Epithelial cell of esophagus (primary cell): ENCODE measurements at regions not wholly inside any gene's neighbourhood (a gene's known extent, or its start where the extent isn't known, plus 50 kb on each side); places are given as distances from the start of the nearest gene placed in this dataset.

Experiments
- DNase-seq: peaks from one replicate; pipeline ENCODE4 v3.0.0; 2010; ENCODE audit warnings: low read depth
- H3K4me3 ChIP-seq: 2 replicates; pipeline ENCODE4 v1.5.1; 2011; ENCODE audit warnings: mild to moderate bottlenecking, low read length, control low read depth
- TF ChIP-seq, protein P1 (sequence below): IDR thresholded peaks from 2 replicates; pipeline ENCODE4 v1.5.1; 2011; ENCODE audit warnings: low read depth, mild to moderate bottlenecking, low read length, control low read depth, inconsistent platforms; ENCODE audit not compliant: insufficient read depth; ENCODE audit errors: missing control alignments

GRCh38 chr10:59585046-59585700, 124.5 kb downstream of the SLC16A9 start:
- peak; percentile 36 for DNase-seq
- H3K4me3 ChIP-seq = no peak overlapping the region
- TF ChIP-seq, protein P1, sequence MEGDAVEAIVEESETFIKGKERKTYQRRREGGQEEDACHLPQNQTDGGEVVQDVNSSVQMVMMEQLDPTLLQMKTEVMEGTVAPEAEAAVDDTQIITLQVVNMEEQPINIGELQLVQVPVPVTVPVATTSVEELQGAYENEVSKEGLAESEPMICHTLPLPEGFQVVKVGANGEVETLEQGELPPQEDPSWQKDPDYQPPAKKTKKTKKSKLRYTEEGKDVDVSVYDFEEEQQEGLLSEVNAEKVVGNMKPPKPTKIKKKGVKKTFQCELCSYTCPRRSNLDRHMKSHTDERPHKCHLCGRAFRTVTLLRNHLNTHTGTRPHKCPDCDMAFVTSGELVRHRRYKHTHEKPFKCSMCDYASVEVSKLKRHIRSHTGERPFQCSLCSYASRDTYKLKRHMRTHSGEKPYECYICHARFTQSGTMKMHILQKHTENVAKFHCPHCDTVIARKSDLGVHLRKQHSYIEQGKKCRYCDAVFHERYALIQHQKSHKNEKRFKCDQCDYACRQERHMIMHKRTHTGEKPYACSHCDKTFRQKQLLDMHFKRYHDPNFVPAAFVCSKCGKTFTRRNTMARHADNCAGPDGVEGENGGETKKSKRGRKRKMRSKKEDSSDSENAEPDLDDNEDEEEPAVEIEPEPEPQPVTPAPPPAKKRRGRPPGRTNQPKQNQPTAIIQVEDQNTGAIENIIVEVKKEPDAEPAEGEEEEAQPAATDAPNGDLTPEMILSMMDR = no peak

GRCh38 chr10:59582780-59583179, 126.9 kb downstream of the SLC16A9 start:
- no peak for DNase-seq
- TF ChIP-seq, protein P1 = no peak
- H3K4me3 ChIP-seq = no peak overlapping the region

DNA sequence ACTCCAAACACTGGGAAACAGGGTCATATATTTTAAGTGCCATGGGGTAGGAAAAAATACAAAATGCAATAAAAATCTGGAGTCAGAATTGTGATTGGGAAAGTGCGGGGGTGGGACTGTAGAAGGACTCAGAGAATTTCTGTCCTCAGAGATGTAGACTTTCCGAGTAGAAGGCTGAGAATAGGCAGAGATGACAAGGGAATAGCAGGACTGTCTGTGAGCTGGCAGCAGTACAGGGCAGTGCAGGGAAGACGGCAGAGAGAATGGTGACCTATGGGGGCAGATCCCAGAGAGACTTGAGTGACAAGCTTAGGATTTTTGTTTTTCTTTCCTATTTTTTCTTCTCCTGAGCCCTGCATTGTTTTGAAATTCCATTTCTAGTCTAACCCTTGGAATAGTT, 127.6 kb downstream of the SLC16A9 start:
- no peak overlapping the region for H3K4me3 ChIP-seq
- no peak for DNase-seq
- TF ChIP-seq, protein P1 = no peak

DNA sequence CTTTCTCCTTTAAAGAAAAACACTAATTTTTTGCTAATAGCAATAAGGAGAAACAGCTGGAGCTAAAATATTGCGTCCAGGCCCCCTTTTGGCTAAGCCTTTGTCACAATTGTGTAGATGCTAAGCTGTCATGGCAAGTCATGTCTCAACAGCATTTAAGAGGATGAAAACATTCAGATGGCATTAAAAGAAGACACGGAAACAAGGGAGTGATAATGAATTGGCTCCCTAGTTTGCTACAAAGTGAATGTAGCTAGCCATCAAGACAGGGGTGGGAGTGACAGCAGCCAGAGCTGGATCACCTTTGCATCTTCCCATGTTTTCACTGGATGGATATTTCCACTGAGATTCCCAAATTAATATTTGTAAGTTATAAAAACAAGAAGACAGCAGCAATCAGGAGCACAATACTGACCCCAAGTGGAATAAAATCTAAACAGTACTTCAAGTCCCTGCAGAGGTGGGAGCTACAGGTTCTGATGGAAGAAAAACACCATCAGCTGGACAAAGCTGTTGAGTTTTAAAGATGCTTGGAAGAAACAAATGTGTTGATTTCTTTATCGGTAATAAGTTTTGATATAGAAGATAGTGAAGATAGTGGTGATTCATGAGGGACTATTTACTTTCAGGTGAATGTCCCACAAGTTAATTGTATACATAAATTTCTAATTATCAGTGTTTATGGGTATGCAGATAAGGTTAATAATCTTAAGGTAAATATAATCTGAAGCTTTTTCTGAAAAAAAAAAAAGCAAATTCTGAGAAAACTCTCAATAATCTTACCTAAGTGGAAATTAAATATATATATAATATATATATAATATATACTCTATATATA, 129.4 kb downstream of the SLC16A9 start:
- peak; percentile 55 for DNase-seq
- TF ChIP-seq, protein P1 = peak; percentile 59

DNA sequence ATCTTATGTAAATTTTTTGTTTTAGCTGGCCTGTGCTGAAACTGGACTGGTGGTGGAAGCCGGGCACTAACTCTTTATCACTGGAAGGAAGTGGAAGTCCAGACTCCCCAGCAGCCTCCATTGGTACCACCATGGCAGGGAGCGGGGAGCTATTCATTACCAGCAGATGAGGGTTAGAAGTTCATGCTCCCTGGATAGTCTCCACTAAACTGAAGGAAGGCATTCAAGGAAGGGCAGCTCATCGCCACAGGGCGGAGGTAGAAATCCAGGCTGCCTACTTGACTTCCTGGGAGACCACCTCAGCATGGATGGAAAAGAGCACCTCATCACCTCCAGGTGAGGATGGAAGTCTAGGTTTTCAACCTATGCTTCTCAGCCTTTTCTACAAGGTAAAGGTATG, 130.9 kb downstream of the SLC16A9 start:
- H3K4me3 ChIP-seq = no peak overlapping the region

More for the DNA sequence above, 129.4 kb downstream of the SLC16A9 start:
- H3K4me3 ChIP-seq = no peak overlapping the region

GRCh38 chr10:59577984-59578383, 131.7 kb downstream of the SLC16A9 start:
- TF ChIP-seq, protein P1 = no peak
- DNase-seq = no peak
- H3K4me3 ChIP-seq = no peak overlapping the region

More for the DNA sequence above, 130.9 kb downstream of the SLC16A9 start:
- TF ChIP-seq, protein P1 = no peak
- no peak for DNase-seq

GRCh38 chr10:59575269-59575668, 134.4 kb downstream of the SLC16A9 start:
- no peak for DNase-seq
- H3K4me3 ChIP-seq = no peak overlapping the region
- TF ChIP-seq, protein P1 = no peak
